H9 (cell line): ENCODE measurements at regions not wholly inside any gene's neighbourhood (a gene's known extent, or its start where the extent isn't known, plus 50 kb on each side); places are given as distances from the start of the nearest gene placed in this dataset.

Experiments used
- DNase-seq: peaks from one replicate; pipeline ENCODE4 v3.0.0-alpha.2; 2017
- H2AFZ ChIP-seq: one replicate; pipeline ENCODE4 v1.6.1; 2013; ENCODE audit warnings: mild to moderate bottlenecking, low read length, control low read depth, moderate library complexity
- H2AK5ac ChIP-seq: 2 replicates; pipeline ENCODE4 v1.6.1; 2013; ENCODE audit warnings: low read length, control low read depth, mixed read lengths; ENCODE audit not compliant: insufficient read length
- H2BK120ac ChIP-seq: one replicate; pipeline ENCODE4 v1.6.1; 2013; ENCODE audit warnings: low read depth, mild to moderate bottlenecking, low read length, control low read depth, inconsistent platforms; ENCODE audit not compliant: poor library complexity, severe bottlenecking
- H2BK12ac ChIP-seq: 2 replicates; pipeline ENCODE4 v1.6.1; 2013; ENCODE audit warnings: low read length, control low read depth, mixed read lengths, low read depth; ENCODE audit not compliant: insufficient read length
- H2BK15ac ChIP-seq: 2 replicates; pipeline ENCODE4 v1.6.1; 2013; ENCODE audit warnings: low read depth, low read length, control low read depth
- H2BK20ac ChIP-seq: one replicate; pipeline ENCODE4 v1.6.1; 2013; ENCODE audit warnings: low read depth, mild to moderate bottlenecking, low read length, control low read depth, inconsistent platforms; ENCODE audit not compliant: poor library complexity, severe bottlenecking
- H2BK5ac ChIP-seq: 2 replicates; pipeline ENCODE4 v1.6.1; 2013; ENCODE audit warnings: low read length, control low read depth, mixed read lengths; ENCODE audit not compliant: insufficient read length
- H3K14ac ChIP-seq: 2 replicates; pipeline ENCODE4 v1.6.1; 2013; ENCODE audit warnings: low read length, control low read depth; ENCODE audit not compliant: insufficient read depth
- H3K18ac ChIP-seq: 2 replicates; pipeline ENCODE4 v1.6.1; 2013; ENCODE audit warnings: low read depth, mild to moderate bottlenecking, mixed read lengths, low read length, control low read depth; ENCODE audit not compliant: insufficient read length
- H3K23ac ChIP-seq: 2 replicates; pipeline ENCODE4 v1.6.1; 2013; ENCODE audit warnings: low read length, control low read depth, mixed read lengths, low read depth; ENCODE audit not compliant: insufficient read length
- H3K23me2 ChIP-seq: 2 replicates; pipeline ENCODE4 v1.6.1; 2013; ENCODE audit warnings: low read depth, mild to moderate bottlenecking, mixed read lengths, low read length, control low read depth; ENCODE audit not compliant: insufficient read length, poor library complexity, severe bottlenecking
- H3K27ac ChIP-seq: 2 replicates; pipeline ENCODE4 v1.5.1; 2013; ENCODE audit warnings: low read length, control low read depth, mixed read lengths, low read depth; ENCODE audit not compliant: insufficient read length
- H3K27me3 ChIP-seq: 2 replicates; pipeline ENCODE4 v1.6.1; 2013; ENCODE audit warnings: low read length, control low read depth, inconsistent platforms; ENCODE audit not compliant: insufficient read depth
- H3K4ac ChIP-seq: 2 replicates; pipeline ENCODE4 v1.6.1; 2013; ENCODE audit warnings: low read depth, mild to moderate bottlenecking, control low read depth, inconsistent platforms, low read length, moderate library complexity
- H3K4me1 ChIP-seq: 2 replicates; pipeline ENCODE4 v1.6.1; 2013; ENCODE audit warnings: low read length, control low read depth, inconsistent platforms; ENCODE audit not compliant: insufficient read depth
- H3K4me2 ChIP-seq: 2 replicates; pipeline ENCODE4 v1.6.1; 2013; ENCODE audit warnings: low read length, control low read depth, mixed read lengths; ENCODE audit not compliant: insufficient read length, insufficient read depth
- H3K56ac ChIP-seq: 2 replicates; pipeline ENCODE4 v1.6.1; 2013; ENCODE audit warnings: low read depth, mild to moderate bottlenecking, mixed read lengths, low read length, control low read depth; ENCODE audit not compliant: insufficient read length
- H3K79me1 ChIP-seq: 2 replicates; pipeline ENCODE4 v1.6.1; 2013; ENCODE audit warnings: low read depth, mild to moderate bottlenecking, moderate library complexity, low read length, control low read depth, inconsistent platforms; ENCODE audit not compliant: insufficient read depth, poor library complexity, severe bottlenecking
- H3K79me2 ChIP-seq: 2 replicates; pipeline ENCODE4 v1.6.1; 2013; ENCODE audit warnings: low read length, control low read depth, inconsistent platforms; ENCODE audit not compliant: insufficient read depth
- H3K9ac ChIP-seq: 2 replicates; pipeline ENCODE4 v1.6.1; 2013; ENCODE audit warnings: low read length, control low read depth, mixed read lengths; ENCODE audit not compliant: insufficient read length; ENCODE audit errors: extremely low read depth
- H3K9me3 ChIP-seq: one replicate; pipeline ENCODE4 v1.6.1; 2013; ENCODE audit warnings: low read depth, low read length, inconsistent platforms; ENCODE audit not compliant: control insufficient read depth
- H3T11ph ChIP-seq: one replicate; pipeline ENCODE4 v1.6.1; 2013; ENCODE audit warnings: mild to moderate bottlenecking, low read length, control low read depth, inconsistent platforms
- H4K20me1 ChIP-seq: one replicate; pipeline ENCODE4 v1.6.1; 2013; ENCODE audit not compliant: control insufficient read depth, insufficient read length, insufficient read depth
- H4K5ac ChIP-seq: 2 replicates; pipeline ENCODE4 v1.6.1; 2013; ENCODE audit warnings: low read depth, mild to moderate bottlenecking, mixed read lengths, low read length, control low read depth; ENCODE audit not compliant: insufficient read length
- H4K8ac ChIP-seq: replicated peaks from 2 replicates; pipeline ENCODE4 v1.6.1; 2013; ENCODE audit warnings: low read length, control low read depth, mixed read lengths, low read depth; ENCODE audit not compliant: insufficient read length
- H4K91ac ChIP-seq: 2 replicates; pipeline ENCODE4 v1.6.1; 2013; ENCODE audit warnings: low read depth, mild to moderate bottlenecking, moderate library complexity, mixed read lengths, low read length, control low read depth; ENCODE audit not compliant: insufficient read length
- H3K27ac Mint-ChIP-seq, 3 experiments: 2 replicates in 2 of 3; 3 replicates in 1 of 3; pipeline ENCODE4 v1.8.0; 2020 to 2021; ENCODE audit warnings: mixed read lengths in 3 of 3, mild to moderate bottlenecking in 1 of 3, moderate library complexity in 1 of 3
- H3K27me3 Mint-ChIP-seq: 2 replicates; pipeline ENCODE4 v1.8.0; 2021; ENCODE audit warnings: low read depth, mild to moderate bottlenecking, moderate library complexity, mixed read lengths
- H3K36me3 Mint-ChIP-seq, 3 experiments: 2 replicates in 2 of 3; 3 replicates in 1 of 3; pipeline ENCODE4 v1.8.0; 2020 to 2021; ENCODE audit warnings: low read depth in 3 of 3, mixed read lengths in 3 of 3; ENCODE audit not compliant: insufficient read depth in 1 of 3
- H3K4me1 Mint-ChIP-seq, 2 experiments: 2 replicates each; pipeline ENCODE4 v1.8.0; 2020; ENCODE audit warnings: mixed read lengths in 2 of 2
- H3K4me3 Mint-ChIP-seq, 2 experiments: 2 replicates in 1 of 2; 3 replicates in 1 of 2; pipeline ENCODE4 v1.8.0; 2020 to 2021; ENCODE audit warnings: mild to moderate bottlenecking in 2 of 2, mixed read lengths in 2 of 2, moderate library complexity in 1 of 2
- H3K9me3 Mint-ChIP-seq, 2 experiments: 2 replicates in 1 of 2; 3 replicates in 1 of 2; pipeline ENCODE4 v1.8.0; 2020; ENCODE audit warnings: mild to moderate bottlenecking in 2 of 2, mixed read lengths in 2 of 2, moderate library complexity in 1 of 2
- WGBS: extraction: QIAGEN DNeasy Blood & Tissue Kit; methylation state at CpG from one replicate; pipeline ENCODE4 v1.1.7; 2013; ENCODE audit warnings: missing lambda C conversion rate, low lambda C conversion rate, mixed read lengths; ENCODE audit not compliant: insufficient read length; ENCODE audit errors: extremely low coverage; 5-methylcytosine and 5-hydroxymethylcytosine counted together
- TF ChIP-seq, protein P1 (sequence below): fragments of 200-600 bp; sonication (generic); conservative IDR thresholded peaks from 3 replicates; pipeline ENCODE4 v1.8.0; 2021; ENCODE audit warnings: antibody characterized with exemption, mild to moderate bottlenecking

DNA sequence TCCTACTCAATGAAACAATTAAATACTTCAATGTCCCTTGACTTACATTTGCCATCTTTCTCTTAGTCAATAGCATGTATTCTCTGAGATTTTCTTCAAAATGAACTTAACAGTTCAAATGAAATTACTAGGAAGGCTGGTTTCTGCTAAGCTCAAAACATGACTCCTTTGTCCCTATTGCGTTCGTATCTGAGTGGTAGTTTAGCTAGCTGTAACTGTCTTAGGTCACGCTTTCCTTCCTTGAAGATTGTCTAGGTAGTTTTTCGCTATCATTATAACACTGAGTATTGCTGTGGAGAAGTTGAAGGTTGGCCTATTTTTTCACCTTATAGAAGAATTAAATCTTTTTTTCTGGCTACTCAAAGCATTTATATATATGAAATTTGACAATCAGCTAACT lies 1535.2 kb downstream of the PLA2G4A start:
- no peak overlapping the region for H3K9ac ChIP-seq
- H4K91ac ChIP-seq = no peak overlapping the region

More for the DNA sequence above, 1535.2 kb downstream of the PLA2G4A start:
- H3K36me3 Mint-ChIP-seq = peaks cover 0 to 2% (median 0%) of the 10 kb centered on the region in 3 experiments; a peak in 2 of 7 replicates
- WGBS = no CpG with 5 or more reads among the region's 4 CpGs
- Histone ChIP-seq H3K23ac (no peak overlapping the region), H3K18ac (no peak overlapping the region), H2AK5ac (no peak overlapping the region), H2BK120ac (no peak overlapping the region), H4K8ac (no peak overlapping the region), H3K4ac (no peak overlapping the region), H3K27me3 (no peaks in the 10 kb centered on the region), H3K4me1 (peaks cover 2% of the 10 kb centered on the region; the same call in 1 of the 2 replicates), H3K56ac (no peak overlapping the region), H3T11ph (no peak overlapping the region), H3K4me2 (no peak overlapping the region), H4K20me1 (no peaks in the 10 kb centered on the region), H3K9me3 (no peaks in the 10 kb centered on the region), H2BK5ac (no peak overlapping the region), H3K79me1 (no peaks in the 10 kb centered on the region), H4K5ac (no peak overlapping the region), H2BK12ac (no peak overlapping the region), H3K14ac (no peak overlapping the region), H2BK20ac (no peak overlapping the region), H3K79me2 (no peaks in the 10 kb centered on the region), H2BK15ac (no peak overlapping the region), H3K27ac (no peak overlapping the region), H2AFZ (no peak overlapping the region), H3K23me2 (no peaks in the 10 kb centered on the region)
- DNase-seq = no peak
- H3K4me3 Mint-ChIP-seq = no peak overlapping the region
- no peak overlapping the region for H3K27ac Mint-ChIP-seq
- H3K4me1 Mint-ChIP-seq = peaks cover 31% of the 10 kb centered on the region in 2 experiments
- H3K9me3 Mint-ChIP-seq = peaks cover 0 to 4% of the 10 kb centered on the region in 2 experiments; a peak in 1 of 5 replicates
- H3K27me3 Mint-ChIP-seq = no peaks in the 10 kb centered on the region
- TF ChIP-seq, protein P1, sequence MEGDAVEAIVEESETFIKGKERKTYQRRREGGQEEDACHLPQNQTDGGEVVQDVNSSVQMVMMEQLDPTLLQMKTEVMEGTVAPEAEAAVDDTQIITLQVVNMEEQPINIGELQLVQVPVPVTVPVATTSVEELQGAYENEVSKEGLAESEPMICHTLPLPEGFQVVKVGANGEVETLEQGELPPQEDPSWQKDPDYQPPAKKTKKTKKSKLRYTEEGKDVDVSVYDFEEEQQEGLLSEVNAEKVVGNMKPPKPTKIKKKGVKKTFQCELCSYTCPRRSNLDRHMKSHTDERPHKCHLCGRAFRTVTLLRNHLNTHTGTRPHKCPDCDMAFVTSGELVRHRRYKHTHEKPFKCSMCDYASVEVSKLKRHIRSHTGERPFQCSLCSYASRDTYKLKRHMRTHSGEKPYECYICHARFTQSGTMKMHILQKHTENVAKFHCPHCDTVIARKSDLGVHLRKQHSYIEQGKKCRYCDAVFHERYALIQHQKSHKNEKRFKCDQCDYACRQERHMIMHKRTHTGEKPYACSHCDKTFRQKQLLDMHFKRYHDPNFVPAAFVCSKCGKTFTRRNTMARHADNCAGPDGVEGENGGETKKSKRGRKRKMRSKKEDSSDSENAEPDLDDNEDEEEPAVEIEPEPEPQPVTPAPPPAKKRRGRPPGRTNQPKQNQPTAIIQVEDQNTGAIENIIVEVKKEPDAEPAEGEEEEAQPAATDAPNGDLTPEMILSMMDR = no peak
